ENCODE measurements at regions not wholly inside any gene's neighbourhood (a gene's known extent, or its start where the extent isn't known, plus 50 kb on each side); places are given as distances from the start of the nearest gene placed in this dataset.

DNA sequence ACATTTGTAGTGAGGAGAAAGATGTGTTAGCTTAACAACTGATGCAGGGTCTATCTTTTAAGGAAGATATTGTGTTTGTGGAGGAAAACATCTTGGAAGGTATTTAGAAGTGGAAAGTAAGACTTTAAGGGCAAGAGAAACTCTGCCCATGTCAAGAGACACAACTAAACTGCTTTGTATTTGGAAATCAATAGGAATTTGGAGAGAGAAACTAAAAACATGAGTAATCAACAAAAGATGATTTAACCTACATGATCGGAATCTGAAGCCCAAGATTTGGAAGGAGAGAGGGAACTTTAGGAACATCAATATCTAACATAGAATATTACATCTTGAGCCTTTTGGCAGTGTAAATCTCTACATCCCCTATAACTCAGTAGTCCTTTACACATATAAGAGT is 184.2 kb upstream of the COL3A1 start:
- TF ChIP-seq, protein P1, sequence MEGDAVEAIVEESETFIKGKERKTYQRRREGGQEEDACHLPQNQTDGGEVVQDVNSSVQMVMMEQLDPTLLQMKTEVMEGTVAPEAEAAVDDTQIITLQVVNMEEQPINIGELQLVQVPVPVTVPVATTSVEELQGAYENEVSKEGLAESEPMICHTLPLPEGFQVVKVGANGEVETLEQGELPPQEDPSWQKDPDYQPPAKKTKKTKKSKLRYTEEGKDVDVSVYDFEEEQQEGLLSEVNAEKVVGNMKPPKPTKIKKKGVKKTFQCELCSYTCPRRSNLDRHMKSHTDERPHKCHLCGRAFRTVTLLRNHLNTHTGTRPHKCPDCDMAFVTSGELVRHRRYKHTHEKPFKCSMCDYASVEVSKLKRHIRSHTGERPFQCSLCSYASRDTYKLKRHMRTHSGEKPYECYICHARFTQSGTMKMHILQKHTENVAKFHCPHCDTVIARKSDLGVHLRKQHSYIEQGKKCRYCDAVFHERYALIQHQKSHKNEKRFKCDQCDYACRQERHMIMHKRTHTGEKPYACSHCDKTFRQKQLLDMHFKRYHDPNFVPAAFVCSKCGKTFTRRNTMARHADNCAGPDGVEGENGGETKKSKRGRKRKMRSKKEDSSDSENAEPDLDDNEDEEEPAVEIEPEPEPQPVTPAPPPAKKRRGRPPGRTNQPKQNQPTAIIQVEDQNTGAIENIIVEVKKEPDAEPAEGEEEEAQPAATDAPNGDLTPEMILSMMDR (conservative IDR thresholded peaks at IDR 0.05) = no peak
- no peak for TF ChIP-seq EZH2 (IDR thresholded peaks at IDR 0.05; ENCODE audit: low read depth)
